Activated naive CD4-positive, alpha-beta T cell treated with anti-CD3 and anti-CD28 coated beads, Interleukin-2, amount 10 ng/mL, durations not matched to agents 7 days and 5 days (primary cell): ENCODE measurements at regions not wholly inside any gene's neighbourhood (a gene's known extent, or its start where the extent isn't known, plus 50 kb on each side); places are given as distances from the start of the nearest gene placed in this dataset.

Experiments
- CTCF ChIA-PET: fragments of 350-600 bp; sonication (Branson Sonifier 250); formaldehyde crosslinking; loops from one replicate; lab custom pipeline; 2021; ENCODE audit warnings: antibody characterized with exemption; lab: Charles Lee
- DNase-seq: peaks from one replicate; pipeline ENCODE4 v3.0.0-alpha.2; 2020
- H3K27ac Mint-ChIP-seq: one replicate; pipeline ENCODE4 v1.8.0; 2021; ENCODE audit warnings: mild to moderate bottlenecking, moderate library complexity, mixed read lengths
- H3K27me3 Mint-ChIP-seq: one replicate; pipeline ENCODE4 v1.8.0; 2021; ENCODE audit warnings: mild to moderate bottlenecking, mixed read lengths
- H3K36me3 Mint-ChIP-seq: one replicate; pipeline ENCODE4 v1.8.0; 2021; ENCODE audit warnings: mixed read lengths
- H3K4me1 Mint-ChIP-seq: one replicate; pipeline ENCODE4 v1.8.0; 2021; ENCODE audit warnings: mixed read lengths
- H3K4me3 Mint-ChIP-seq: one replicate; pipeline ENCODE4 v1.8.0; 2021; ENCODE audit warnings: mild to moderate bottlenecking, moderate library complexity, mixed read lengths
- H3K9me3 Mint-ChIP-seq: one replicate; pipeline ENCODE4 v1.8.0; 2021; ENCODE audit warnings: mixed read lengths

DNA sequence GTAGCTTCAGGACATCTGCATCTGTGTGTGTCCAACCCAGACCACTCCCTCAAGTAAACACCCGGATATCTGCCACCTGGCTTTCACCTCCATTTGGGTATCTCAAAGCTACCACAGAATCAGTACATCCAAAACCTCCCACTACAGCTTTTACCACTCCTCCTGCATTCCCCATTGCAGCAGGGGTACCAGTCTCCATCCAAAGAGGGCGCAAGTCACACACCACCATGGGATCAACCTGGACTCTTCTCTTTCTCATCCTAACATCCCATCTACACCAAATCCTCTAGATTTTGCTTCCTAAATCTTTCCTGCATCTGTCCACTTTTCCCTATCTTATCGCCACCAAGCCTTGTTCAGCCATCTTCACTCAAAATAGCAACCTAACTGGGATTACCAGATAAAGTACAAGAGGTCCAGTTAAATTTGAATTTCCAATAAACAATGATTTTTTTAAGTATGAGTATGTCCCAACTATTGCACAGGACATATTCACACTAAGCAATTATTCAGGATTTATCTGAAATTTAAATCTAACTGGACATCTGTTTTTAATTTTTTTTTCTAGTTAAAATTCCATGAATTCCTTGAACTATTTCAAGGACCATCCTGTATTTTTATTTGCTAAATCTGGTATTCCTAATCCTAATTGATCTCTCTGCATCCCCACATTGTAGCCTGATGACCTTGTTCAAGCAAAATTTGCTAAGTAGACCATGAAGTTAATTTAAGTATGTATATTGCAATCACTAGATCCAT, 164.3 kb upstream of the MLN start:
- no peaks in the 10 kb centered on the region for H3K4me1 Mint-ChIP-seq
- H3K36me3 Mint-ChIP-seq, result no peaks in the 10 kb centered on the region
- no peak overlapping the region for H3K27ac Mint-ChIP-seq
- peaks cover 71% of the 10 kb centered on the region for H3K27me3 Mint-ChIP-seq
- DNase-seq, result peak; percentile 14
- no peak overlapping the region for H3K4me3 Mint-ChIP-seq
- peaks cover 2% of the 10 kb centered on the region for H3K9me3 Mint-ChIP-seq
- CTCF ChIA-PET, result interaction anchor here (0.9 kb wide), 1 partner anchor 14 kb away, joined by 3 read pairs; no protein-coding TSS in a partner anchor

- no peak overlapping the region for H3K27ac Mint-ChIP-seq
- peaks cover 2% of the 10 kb centered on the region for H3K9me3 Mint-ChIP-seq
- DNase-seq, result peak; percentile 10
- no peaks in the 10 kb centered on the region for H3K36me3 Mint-ChIP-seq
- H3K4me1 Mint-ChIP-seq, result no peaks in the 10 kb centered on the region
- H3K4me3 Mint-ChIP-seq, result no peak overlapping the region
- CTCF ChIA-PET, result no interaction called here
- peaks cover 66% of the 10 kb centered on the region for H3K27me3 Mint-ChIP-seq
These were observed 163.5 kb upstream of the MLN start for GRCh38 chr6:33967265-33967767.

- CTCF ChIA-PET, result no interaction called here
- Mint-ChIP-seq H3K27me3 (peaks cover 59% of the 10 kb centered on the region), H3K27ac (no peak overlapping the region), H3K36me3 (no peaks in the 10 kb centered on the region), H3K4me1 (no peaks in the 10 kb centered on the region), H3K9me3 (no peaks in the 10 kb centered on the region), H3K4me3 (no peak overlapping the region)
- peak; percentile 10 for DNase-seq
These were observed 162.7 kb upstream of the MLN start for GRCh38 chr6:33966536-33966935.

DNA sequence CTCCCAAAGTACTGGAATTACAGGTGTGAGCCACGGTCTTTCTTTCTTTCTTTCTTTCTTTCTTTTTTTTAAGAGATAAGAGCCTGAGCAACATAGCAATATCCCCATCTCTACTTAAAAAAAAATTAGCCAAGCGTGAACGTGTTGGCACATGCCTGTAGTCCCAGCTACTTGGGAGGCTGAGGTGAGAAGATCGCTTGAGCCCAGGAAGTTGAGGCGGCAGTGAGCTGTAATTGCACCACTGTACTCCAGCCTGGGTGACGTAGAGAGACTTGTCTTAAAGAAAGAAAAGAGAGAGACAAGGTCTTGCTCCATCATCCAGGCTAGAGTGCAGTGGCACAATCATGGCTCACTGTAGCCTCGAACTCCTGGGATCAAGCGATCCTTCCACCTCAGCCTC, 162.0 kb upstream of the MLN start:
- Mint-ChIP-seq H3K4me1 (no peaks in the 10 kb centered on the region), H3K4me3 (no peak overlapping the region), H3K27ac (no peak overlapping the region), H3K27me3 (peaks cover 56% of the 10 kb centered on the region), H3K9me3 (no peaks in the 10 kb centered on the region), H3K36me3 (no peaks in the 10 kb centered on the region)
- no peak for DNase-seq
- CTCF ChIA-PET, result interaction anchor here (1.7 kb wide), 1 partner anchor 18 kb away, joined by 4 read pairs; no protein-coding TSS in a partner anchor

DNA sequence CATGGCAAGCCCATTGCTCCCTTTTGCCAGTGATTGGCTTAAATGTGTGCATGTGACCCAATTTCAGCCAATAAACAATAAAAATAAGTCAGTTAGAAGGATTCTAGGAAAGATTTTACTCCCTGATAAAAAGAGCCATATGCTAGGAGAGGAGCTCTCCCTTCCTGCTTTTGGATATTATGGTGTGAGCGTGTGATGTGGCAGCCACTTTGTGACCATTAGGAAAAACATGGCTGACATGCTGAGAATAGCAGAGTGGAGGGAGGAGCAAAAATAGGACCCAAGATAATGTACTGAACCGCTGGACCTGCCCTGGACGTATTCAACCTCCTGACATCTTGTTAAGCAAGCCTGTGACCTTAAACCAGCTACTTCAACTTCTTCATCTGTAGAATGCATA, 160.6 kb upstream of the MLN start:
- Mint-ChIP-seq H3K4me1 (no peaks in the 10 kb centered on the region), H3K9me3 (no peaks in the 10 kb centered on the region), H3K27ac (no peak overlapping the region), H3K36me3 (no peaks in the 10 kb centered on the region), H3K27me3 (peaks cover 52% of the 10 kb centered on the region), H3K4me3 (no peak overlapping the region)
- CTCF ChIA-PET, result interaction anchor here (1.7 kb wide), 1 partner anchor 17 kb away, joined by 4 read pairs; no protein-coding TSS in a partner anchor
- DNase-seq, result no peak

GRCh38 chr6:33963136-33963750, 159.4 kb upstream of the MLN start:
- Mint-ChIP-seq H3K9me3 (no peaks in the 10 kb centered on the region), H3K27me3 (peaks cover 55% of the 10 kb centered on the region), H3K36me3 (no peaks in the 10 kb centered on the region), H3K4me1 (no peaks in the 10 kb centered on the region), H3K27ac (no peak overlapping the region), H3K4me3 (no peak overlapping the region)
- peak; percentile 5 for DNase-seq
- CTCF ChIA-PET, result no interaction called here

- CTCF ChIA-PET, result interaction anchor here (1.5 kb wide), 1 partner anchor 93 kb away, joined by 5 read pairs; no protein-coding TSS in a partner anchor
- Mint-ChIP-seq H3K9me3 (no peaks in the 10 kb centered on the region), H3K36me3 (no peaks in the 10 kb centered on the region), H3K4me1 (no peaks in the 10 kb centered on the region), H3K4me3 (no peak overlapping the region), H3K27ac (no peak overlapping the region), H3K27me3 (peaks cover 47% of the 10 kb centered on the region)
- DNase-seq, result peak; percentile 7
These were observed 158.6 kb upstream of the MLN start for GRCh38 chr6:33962246-33963027.

DNA sequence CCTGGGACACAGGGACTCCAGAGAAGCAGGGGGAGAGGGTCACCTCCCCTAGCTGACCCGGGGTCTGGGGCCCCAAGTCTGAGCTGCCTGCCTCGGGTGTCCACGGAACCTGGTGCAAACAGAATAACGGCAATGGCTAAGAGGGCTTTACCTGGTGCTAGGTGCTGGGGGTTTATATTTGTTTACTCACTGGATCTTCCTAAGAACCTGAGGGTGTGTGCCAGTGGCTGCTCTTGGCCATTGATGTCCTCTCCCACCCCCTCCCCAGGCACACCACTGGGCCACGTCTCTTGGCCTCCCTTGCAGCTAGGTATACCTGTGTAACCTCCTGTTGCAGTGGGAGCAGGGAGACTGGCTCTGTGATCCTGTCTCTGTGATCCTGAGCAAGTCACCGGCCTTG, 157.9 kb upstream of the MLN start:
- Mint-ChIP-seq H3K27ac (no peak overlapping the region), H3K27me3 (peaks cover 39% of the 10 kb centered on the region), H3K9me3 (no peaks in the 10 kb centered on the region), H3K4me3 (no peak overlapping the region), H3K4me1 (no peaks in the 10 kb centered on the region), H3K36me3 (no peaks in the 10 kb centered on the region)
- DNase-seq, result no peak
- CTCF ChIA-PET, result interaction anchor here (1.5 to 1.7 kb wide), 2 partner anchors 44 to 93 kb away, joined by 4 to 5 read pairs; no protein-coding TSS in a partner anchor

DNA sequence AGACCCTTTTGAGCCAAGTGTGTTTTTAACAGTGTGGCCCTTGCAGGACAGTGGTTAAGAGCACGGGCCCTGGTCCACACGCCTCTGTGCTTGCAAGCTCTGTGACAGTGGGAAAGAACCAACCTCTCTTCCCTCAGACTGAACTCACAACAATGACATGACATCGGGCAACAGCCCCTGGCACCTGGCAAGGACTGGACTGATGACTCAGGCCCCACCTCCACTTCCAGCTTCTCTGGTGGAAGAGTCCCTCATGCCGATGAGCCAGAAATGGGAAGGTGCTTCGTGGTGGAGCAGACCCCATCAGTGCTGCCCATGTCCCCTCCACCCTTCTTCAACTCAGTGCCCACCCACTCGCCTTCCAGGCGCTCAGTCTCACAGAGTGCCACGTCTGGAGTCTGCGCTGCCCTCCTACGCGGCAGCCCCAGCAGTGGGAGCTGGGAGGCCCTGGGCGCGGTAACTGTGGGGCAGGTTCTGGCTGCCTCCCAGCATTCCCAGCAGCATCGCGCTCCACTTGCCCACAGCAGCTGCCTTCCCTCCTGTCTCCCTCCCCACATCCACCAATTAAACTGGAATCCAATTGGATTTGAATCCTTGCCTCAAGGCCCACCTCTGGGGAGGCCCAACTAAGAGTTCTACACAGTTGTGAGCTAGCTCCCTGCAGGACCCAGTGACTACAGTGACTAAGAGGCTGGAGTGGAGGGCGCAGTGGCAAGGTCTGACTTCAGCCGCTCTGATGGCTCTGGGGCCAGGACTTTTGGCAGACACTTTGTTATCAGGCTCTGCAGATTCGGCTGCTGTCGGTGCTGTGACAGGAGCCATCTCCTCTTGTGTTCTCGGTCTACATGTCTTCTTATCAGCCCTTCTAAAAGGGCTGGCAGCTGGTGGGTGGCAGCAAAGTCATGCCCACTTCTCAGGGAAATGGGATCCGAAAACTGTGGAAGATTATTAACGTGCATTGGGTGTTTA, 156.8 kb upstream of the MLN start:
- Mint-ChIP-seq H3K36me3 (no peaks in the 10 kb centered on the region), H3K27me3 (peaks cover 38% of the 10 kb centered on the region), H3K9me3 (no peaks in the 10 kb centered on the region), H3K4me1 (no peaks in the 10 kb centered on the region), H3K4me3 (no peak overlapping the region), H3K27ac (no peak overlapping the region)
- DNase-seq, result no peak
- CTCF ChIA-PET, result interaction anchor here (0.8 to 1.7 kb wide), 4 partner anchors 43 to 94 kb away, joined by 3 to 5 read pairs (median 4); no protein-coding TSS in a partner anchor

GRCh38 chr6:33959661-33960344, 156.0 kb upstream of the MLN start:
- CTCF ChIA-PET, result interaction anchor here (0.8 to 1.7 kb wide), 7 partner anchors 10 to 190 kb away, joined by 3 to 5 read pairs (median 4); no protein-coding TSS in a partner anchor
- no peaks in the 10 kb centered on the region for H3K9me3 Mint-ChIP-seq
- no peak overlapping the region for H3K27ac Mint-ChIP-seq
- H3K4me3 Mint-ChIP-seq, result no peak overlapping the region
- H3K27me3 Mint-ChIP-seq, result peaks cover 35% of the 10 kb centered on the region
- H3K4me1 Mint-ChIP-seq, result peaks cover under 1% of the 10 kb centered on the region
- no peak for DNase-seq
- H3K36me3 Mint-ChIP-seq, result no peaks in the 10 kb centered on the region

GRCh38 chr6:33959329-33959651, 155.5 kb upstream of the MLN start:
- H3K27me3 Mint-ChIP-seq, result peaks cover 38% of the 10 kb centered on the region
- H3K36me3 Mint-ChIP-seq, result no peaks in the 10 kb centered on the region
- no peak for DNase-seq
- H3K9me3 Mint-ChIP-seq, result no peaks in the 10 kb centered on the region
- H3K27ac Mint-ChIP-seq, result no peak overlapping the region
- H3K4me1 Mint-ChIP-seq, result peaks cover 5% of the 10 kb centered on the region
- CTCF ChIA-PET, result interaction anchor here (0.8 to 1.7 kb wide), 8 partner anchors 10 to 190 kb away, joined by 3 to 5 read pairs (median 4); no protein-coding TSS in a partner anchor
- H3K4me3 Mint-ChIP-seq, result no peak overlapping the region

DNA sequence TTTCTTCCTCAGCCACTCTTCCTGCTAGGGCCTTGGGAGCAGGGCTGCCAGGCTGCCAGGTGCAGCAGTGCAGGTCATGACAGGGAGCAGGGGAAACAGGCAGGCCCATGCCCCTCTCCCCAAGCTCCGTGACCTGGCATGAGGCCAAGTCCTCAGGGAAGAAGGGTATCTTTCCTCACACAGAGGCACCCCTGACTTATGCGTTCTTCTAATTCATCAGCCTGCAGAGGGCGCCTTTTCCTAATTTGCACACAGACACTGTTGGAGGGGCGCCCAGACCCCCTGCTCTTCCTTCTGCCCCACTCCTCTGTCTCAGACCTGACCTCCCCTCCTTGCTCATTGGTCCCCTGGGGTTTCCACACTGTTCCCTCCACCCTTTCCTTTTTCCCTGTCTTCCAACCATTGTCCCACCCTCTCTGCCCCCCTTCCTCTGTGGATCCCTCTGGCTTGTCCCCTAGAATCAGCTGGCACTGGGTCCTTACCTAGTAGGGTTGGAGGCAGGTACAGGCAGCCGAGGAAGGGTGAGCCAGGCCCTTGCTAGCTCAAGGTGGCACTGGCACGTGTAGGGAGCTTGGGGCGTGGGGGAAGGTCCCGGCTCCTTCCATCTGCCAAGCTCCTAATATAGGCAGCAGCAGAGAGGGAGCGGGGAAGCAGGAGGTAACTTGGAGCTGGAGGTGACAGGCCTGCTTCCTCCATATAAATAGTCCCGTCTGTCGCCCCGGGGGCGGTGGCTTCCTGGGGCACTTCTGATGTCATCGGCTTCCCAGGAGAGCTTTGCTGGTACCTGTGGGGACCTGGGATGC, 154.9 kb upstream of the MLN start:
- H3K4me3 Mint-ChIP-seq, result no peak overlapping the region
- CTCF ChIA-PET, result interaction anchor here (0.7 to 1.7 kb wide), 8 partner anchors 9 to 189 kb away, joined by 3 to 5 read pairs (median 4); no protein-coding TSS in a partner anchor
- H3K27me3 Mint-ChIP-seq, result peaks cover 34% of the 10 kb centered on the region
- H3K9me3 Mint-ChIP-seq, result no peaks in the 10 kb centered on the region
- peaks cover 5% of the 10 kb centered on the region for H3K4me1 Mint-ChIP-seq
- H3K27ac Mint-ChIP-seq, result no peak overlapping the region
- peak; percentile 28 for DNase-seq
- no peaks in the 10 kb centered on the region for H3K36me3 Mint-ChIP-seq
